ENCODE measurements at regions not wholly inside any gene's neighbourhood (a gene's known extent, or its start where the extent isn't known, plus 50 kb on each side); places are given as distances from the start of the nearest gene placed in this dataset.

- H3K27ac ChIP-seq: no peak overlapping the region
- TF ChIP-seq, protein P1, sequence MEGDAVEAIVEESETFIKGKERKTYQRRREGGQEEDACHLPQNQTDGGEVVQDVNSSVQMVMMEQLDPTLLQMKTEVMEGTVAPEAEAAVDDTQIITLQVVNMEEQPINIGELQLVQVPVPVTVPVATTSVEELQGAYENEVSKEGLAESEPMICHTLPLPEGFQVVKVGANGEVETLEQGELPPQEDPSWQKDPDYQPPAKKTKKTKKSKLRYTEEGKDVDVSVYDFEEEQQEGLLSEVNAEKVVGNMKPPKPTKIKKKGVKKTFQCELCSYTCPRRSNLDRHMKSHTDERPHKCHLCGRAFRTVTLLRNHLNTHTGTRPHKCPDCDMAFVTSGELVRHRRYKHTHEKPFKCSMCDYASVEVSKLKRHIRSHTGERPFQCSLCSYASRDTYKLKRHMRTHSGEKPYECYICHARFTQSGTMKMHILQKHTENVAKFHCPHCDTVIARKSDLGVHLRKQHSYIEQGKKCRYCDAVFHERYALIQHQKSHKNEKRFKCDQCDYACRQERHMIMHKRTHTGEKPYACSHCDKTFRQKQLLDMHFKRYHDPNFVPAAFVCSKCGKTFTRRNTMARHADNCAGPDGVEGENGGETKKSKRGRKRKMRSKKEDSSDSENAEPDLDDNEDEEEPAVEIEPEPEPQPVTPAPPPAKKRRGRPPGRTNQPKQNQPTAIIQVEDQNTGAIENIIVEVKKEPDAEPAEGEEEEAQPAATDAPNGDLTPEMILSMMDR (conservative IDR thresholded peaks at IDR 0.05): peak; percentile 40; the same call in 1 of the 2 replicates
These were observed 58.5 kb upstream of the ATXN1 start for GRCh38 chr6:16819752-16820151.

GRCh38 chr6:16818992-16819626, 57.8 kb upstream of the ATXN1 start:
- no peak overlapping the region for H3K27ac ChIP-seq
- TF ChIP-seq, protein P1 (conservative IDR thresholded peaks at IDR 0.05): no peak

- TF ChIP-seq, protein P1 (conservative IDR thresholded peaks at IDR 0.05): no peak
- H3K27ac ChIP-seq: no peak overlapping the region
These were observed 56.3 kb upstream of the ATXN1 start for GRCh38 chr6:16817594-16817993.

DNA sequence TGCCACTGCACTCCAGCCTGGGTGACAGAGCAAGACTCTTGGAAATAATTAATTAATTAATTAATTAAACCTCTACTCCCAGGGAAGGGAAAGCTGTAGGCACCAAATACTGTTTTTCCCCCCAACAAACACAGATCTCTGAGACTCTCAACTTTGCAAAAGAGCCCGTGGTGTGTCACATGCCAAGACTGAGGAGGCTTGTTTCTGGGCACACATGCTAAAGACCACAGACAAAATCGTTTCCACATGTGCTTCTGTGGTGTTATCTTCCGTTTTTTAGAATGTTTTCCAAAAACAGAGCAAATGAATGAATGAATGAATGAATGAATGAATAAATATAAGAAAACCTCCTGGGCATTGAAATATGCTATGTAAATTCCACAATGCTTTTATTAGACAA, 55.6 kb upstream of the ATXN1 start:
- TF ChIP-seq, protein P1 (conservative IDR thresholded peaks at IDR 0.05): no peak
- H3K27ac ChIP-seq: no peak overlapping the region

DNA sequence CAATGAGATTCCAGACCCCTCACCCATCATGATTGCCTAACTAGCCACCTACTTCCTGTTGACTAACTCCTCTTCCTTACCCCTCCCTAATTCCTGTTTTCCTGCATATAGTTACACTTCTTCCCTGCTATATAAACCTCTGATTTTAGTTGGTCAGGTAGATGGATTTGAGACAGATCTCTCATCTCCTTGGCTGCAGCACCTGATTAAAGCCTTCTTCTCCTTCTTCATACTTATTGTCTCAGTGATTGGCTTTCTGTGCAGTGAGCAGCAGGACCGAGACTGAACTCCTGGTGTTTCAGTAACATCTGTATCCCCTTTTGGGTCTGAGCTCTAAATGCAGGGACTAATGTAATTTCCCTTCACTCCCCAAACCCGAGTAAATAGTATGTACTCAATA, 51.7 kb upstream of the ATXN1 start:
- TF ChIP-seq, protein P1 (conservative IDR thresholded peaks at IDR 0.05): no peak
- no peak overlapping the region for H3K27ac ChIP-seq

DNA sequence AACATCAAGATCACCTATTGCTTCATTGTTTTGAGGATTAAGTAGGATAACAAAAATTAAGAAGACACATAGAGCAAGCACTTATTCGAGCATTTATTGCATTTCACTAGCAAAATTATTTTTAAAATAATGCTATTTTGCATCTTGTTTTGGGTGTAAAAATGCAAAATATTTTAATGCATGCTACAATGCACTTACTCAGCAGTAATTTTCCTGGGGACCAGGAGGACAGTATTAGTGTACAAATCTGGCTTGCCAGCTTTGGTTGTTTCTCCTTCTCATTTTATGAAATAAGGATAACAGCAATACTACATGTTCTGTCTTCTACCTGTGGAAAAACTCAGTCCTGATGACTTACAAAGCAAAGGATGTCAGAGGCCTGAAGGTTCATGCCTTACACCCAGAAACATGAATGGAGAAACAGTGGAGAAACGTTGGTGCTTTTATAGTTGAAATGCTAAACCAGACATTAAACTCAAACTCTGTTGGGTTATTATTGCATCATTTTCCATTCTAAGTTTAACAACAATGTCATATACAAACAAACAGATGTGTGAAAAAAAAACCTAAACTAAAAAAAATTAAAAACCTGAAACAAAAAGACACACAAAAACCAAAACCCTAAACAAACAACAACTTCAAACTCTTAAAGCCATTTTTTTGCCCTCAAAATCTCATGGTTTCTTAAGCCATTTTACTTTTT, 50.2 kb upstream of the ATXN1 start:
- H3K27ac ChIP-seq: no peak overlapping the region
- TF ChIP-seq, protein P1 (conservative IDR thresholded peaks at IDR 0.05): no peak

Measured in VCaP (cell line).